ENCODE measurements at regions not wholly inside any gene's neighbourhood (a gene's known extent, or its start where the extent isn't known, plus 50 kb on each side); places are given as distances from the start of the nearest gene placed in this dataset.

DNA sequence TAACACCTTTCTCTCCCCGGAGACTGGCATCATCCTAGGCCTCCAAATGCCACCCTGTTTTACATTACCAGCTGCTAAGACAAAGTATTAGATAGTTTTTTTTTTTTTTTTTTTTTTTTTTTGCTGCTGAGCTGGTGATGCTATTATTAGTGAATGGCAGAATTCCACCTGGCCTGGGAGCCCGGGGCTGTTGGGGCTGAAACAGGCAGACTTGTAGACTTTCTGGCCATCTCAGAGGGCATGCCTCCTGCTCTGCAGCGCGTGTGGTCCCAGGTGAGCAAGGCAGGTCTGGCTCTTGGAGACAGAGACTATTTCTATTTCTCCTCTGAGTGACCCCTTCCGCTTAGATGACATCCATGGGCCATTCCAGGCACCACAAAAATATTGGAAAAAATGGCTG, 104.2 kb downstream of the EMX2 start:
- TF ChIP-seq EZH2 (IDR thresholded peaks at IDR 0.05) (no peak), POLR2AphosphoS5 (IDR thresholded peaks at IDR 0.05; ENCODE audit: borderline replicate concordance, low read depth, low read length) (no peak), FOXP2 (optimal IDR thresholded peaks at IDR 0.05; ENCODE audit: control extremely low read depth, extremely low read length, insufficient read depth) (no peak)
